H1 (cell line): ENCODE measurements at regions not wholly inside any gene's neighbourhood (a gene's known extent, or its start where the extent isn't known, plus 50 kb on each side); places are given as distances from the start of the nearest gene placed in this dataset.

Experiments used
- CTCF ChIA-PET: fragments of 300-600 bp; sonication (Branson Sonifier 250); formaldehyde crosslinking; loops from one replicate; lab custom pipeline; 2021; ENCODE audit not compliant: partially characterized antibody; lab: Charles Lee
- POLR2A ChIA-PET: fragments of 300-600 bp; sonication (Branson Sonifier 250); formaldehyde crosslinking; loops from one replicate; lab custom pipeline; 2021; ENCODE audit warnings: inconsistent platforms; ENCODE audit not compliant: partially characterized antibody; lab: Charles Lee
- DNase-seq, 2 experiments: peaks; one replicate each; pipeline versions ENCODE4 v3.0.0 to v3.0.0-alpha.2; 2010 to 2022; ENCODE audit warnings: low spot score in 2 of 2, low read depth in 1 of 2, mixed read lengths in 1 of 2
- FAIRE-seq: peaks from 2 replicates; lab custom pipeline; 2011; peaks lifted over from hg19 to GRCh38; lab: Jason Lieb, UNC
- H2AFZ ChIP-seq: 2 replicates; pipeline ENCODE4 v1.8.1; 2012; ENCODE audit warnings: low read length, inconsistent platforms
- H2AK5ac ChIP-seq: 2 replicates; pipeline ENCODE4 v1.6.1; 2013; ENCODE audit warnings: low read depth, low read length
- H2BK120ac ChIP-seq: replicated peaks from 2 replicates; pipeline ENCODE3; 2013; ENCODE audit warnings: low read depth, low read length, inconsistent platforms
- H2BK12ac ChIP-seq: 2 replicates; pipeline ENCODE4 v1.6.1; 2013; ENCODE audit warnings: low read depth, low read length
- H2BK15ac ChIP-seq: 2 replicates; pipeline ENCODE4 v1.6.1; 2013; ENCODE audit warnings: low read length
- H2BK20ac ChIP-seq: 2 replicates; pipeline ENCODE4 v1.6.1; 2013; ENCODE audit warnings: low read length
- H2BK5ac ChIP-seq: 2 replicates; pipeline ENCODE4 v1.6.1; 2013; ENCODE audit warnings: low read depth, low read length
- H3K14ac ChIP-seq: 2 replicates; pipeline ENCODE4 v1.6.1; 2013; ENCODE audit warnings: inconsistent platforms; ENCODE audit not compliant: insufficient read length
- H3K18ac ChIP-seq: 2 replicates; pipeline ENCODE4 v1.6.1; 2013; ENCODE audit warnings: low read length; ENCODE audit errors: extremely low read depth
- H3K23ac ChIP-seq: 2 replicates; pipeline ENCODE4 v1.6.1; 2013; ENCODE audit warnings: inconsistent platforms; ENCODE audit not compliant: insufficient read length
- H3K23me2 ChIP-seq: 2 replicates; pipeline ENCODE4 v1.6.1; 2013; ENCODE audit warnings: low read depth, low read length
- H3K27ac ChIP-seq: 2 replicates; pipeline ENCODE4 v1.6.1; 2011; ENCODE audit warnings: low read depth, low read length, inconsistent platforms
- H3K27me3 ChIP-seq, 4 experiments: replicated peaks in 1 of 4; 1 replicate in 1 of 4; 2 replicates in 3 of 4; pipeline versions ENCODE4 v1.6.1 to v1.8.1; 2011 to 2013; ENCODE audit warnings: low read length in 3 of 4, mild to moderate bottlenecking in 3 of 4, inconsistent platforms in 2 of 4, mixed read lengths in 2 of 4, moderate library complexity in 1 of 4; ENCODE audit not compliant: control insufficient read depth in 3 of 4, insufficient read depth in 3 of 4; ENCODE audit errors: extremely low read depth in 1 of 4
- H3K36me3 ChIP-seq, 4 experiments: 2 replicates each; pipeline versions ENCODE4 v1.6.1 to v1.8.1; 2011 to 2013; ENCODE audit warnings: mild to moderate bottlenecking in 4 of 4, low read length in 3 of 4, moderate library complexity in 2 of 4, control low read depth in 1 of 4, inconsistent platforms in 1 of 4; ENCODE audit not compliant: insufficient read depth in 4 of 4, control insufficient read depth in 2 of 4
- H3K4ac ChIP-seq: replicated peaks from 2 replicates; pipeline ENCODE3; 2013; ENCODE audit warnings: low read length, low read depth, mixed read lengths, inconsistent platforms; ENCODE audit not compliant: insufficient read length
- H3K4me1 ChIP-seq, 4 experiments: replicated peaks in 1 of 4; 1 replicate in 1 of 4; 2 replicates in 3 of 4; pipeline versions ENCODE4 v1.6.1 to v1.8.1; 2011 to 2013; ENCODE audit warnings: low read length in 3 of 4, inconsistent platforms in 2 of 4, mixed read lengths in 1 of 4; ENCODE audit not compliant: insufficient read depth in 4 of 4, control insufficient read depth in 3 of 4
- H3K4me2 ChIP-seq, 2 experiments: 2 replicates each; pipeline versions ENCODE4 v1.6.1 to v1.8.1; 2011 to 2013; ENCODE audit warnings: low read depth in 2 of 2, low read length in 2 of 2, control low read depth in 1 of 2, inconsistent platforms in 1 of 2, mild to moderate bottlenecking in 1 of 2; ENCODE audit not compliant: insufficient read depth in 1 of 2
- H3K4me3 ChIP-seq, 4 experiments: fragments of 200-600, 300-600 bp in 1 of 4; sonication (generic), shearing (Covaris generic), sonication (Bioruptor Twin) in 1 of 4; 2 replicates each; pipeline versions ENCODE4 v1.5.1 to v1.8.1; 2011 to 2016; ENCODE audit warnings: low read length in 4 of 4, low read depth in 3 of 4, control low read depth in 2 of 4, inconsistent platforms in 2 of 4, mild to moderate bottlenecking in 2 of 4, mixed read lengths in 1 of 4, moderate library complexity in 1 of 4; ENCODE audit not compliant: insufficient read depth in 2 of 4; ENCODE audit errors: extremely low read depth in 1 of 4
- H3K56ac ChIP-seq: replicated peaks from 2 replicates; pipeline ENCODE3; 2013; ENCODE audit warnings: low read depth, mild to moderate bottlenecking, mixed read lengths, low read length, inconsistent platforms; ENCODE audit not compliant: insufficient read length
- H3K79me1 ChIP-seq: 2 replicates; pipeline ENCODE4 v1.6.1; 2013; ENCODE audit warnings: low read depth, low read length, control low read depth
- H3K79me2 ChIP-seq, 2 experiments: 2 replicates each; pipeline versions ENCODE4 v1.6.1 to v1.8.1; 2012 to 2013; ENCODE audit warnings: low read length in 2 of 2, mild to moderate bottlenecking in 2 of 2, inconsistent platforms in 1 of 2; ENCODE audit not compliant: insufficient read depth in 2 of 2, control insufficient read depth in 1 of 2
- H3K9ac ChIP-seq, 4 experiments: replicated peaks in 1 of 4; 1 replicate in 1 of 4; 2 replicates in 3 of 4; pipeline versions ENCODE4 v1.6.1 to v1.8.1; 2011 to 2013; ENCODE audit warnings: low read depth in 3 of 4, low read length in 3 of 4, control low read depth in 2 of 4, mild to moderate bottlenecking in 2 of 4, moderate library complexity in 2 of 4, inconsistent platforms in 1 of 4; ENCODE audit errors: extremely low read depth in 1 of 4
- H3K9me3 ChIP-seq, 2 experiments: 2 replicates each; pipeline versions ENCODE4 v1.6.1 to v1.8.1; 2012 to 2013; ENCODE audit warnings: mild to moderate bottlenecking in 2 of 2, moderate library complexity in 2 of 2, control low read depth in 1 of 2, inconsistent platforms in 1 of 2, low read depth in 1 of 2, low read length in 1 of 2, mixed read lengths in 1 of 2; ENCODE audit not compliant: insufficient read depth in 2 of 2
- H4K20me1 ChIP-seq, 2 experiments: replicated peaks in 1 of 2; 2 replicates each; pipeline versions ENCODE3 to v1.8.1; 2011 to 2013; ENCODE audit warnings: inconsistent platforms in 2 of 2, low read length in 2 of 2, mild to moderate bottlenecking in 1 of 2; ENCODE audit not compliant: insufficient read depth in 2 of 2, control insufficient read depth in 1 of 2
- H4K5ac ChIP-seq: 2 replicates; pipeline ENCODE4 v1.6.1; 2013; ENCODE audit warnings: low read length, low read depth, mixed read lengths, inconsistent platforms; ENCODE audit not compliant: insufficient read length
- H4K8ac ChIP-seq: 2 replicates; pipeline ENCODE4 v1.8.0; 2013; ENCODE audit warnings: mild to moderate bottlenecking, moderate library complexity, low read length, inconsistent platforms; ENCODE audit not compliant: insufficient read depth; ENCODE audit errors: extremely low read depth
- H4K91ac ChIP-seq: replicated peaks from 2 replicates; pipeline ENCODE3; 2013; ENCODE audit warnings: low read length, mixed read lengths, inconsistent platforms; ENCODE audit not compliant: insufficient read length
- BACH1 ChIP-seq: IDR thresholded peaks from 2 replicates; pipeline ENCODE4 v1.6.1; 2012; ENCODE audit warnings: low read length, improper control_type of control experiment
- CEBPB ChIP-seq: IDR thresholded peaks from 2 replicates; pipeline ENCODE4 v1.6.1; 2012; ENCODE audit warnings: low read depth, low read length
- KDM4A ChIP-seq: IDR thresholded peaks from one replicate; pipeline ENCODE4 v1.7.1; 2012; ENCODE audit warnings: low read depth, mild to moderate bottlenecking, moderate library complexity, low read length, inconsistent platforms; ENCODE audit not compliant: severe bottlenecking
- NANOG ChIP-seq: IDR thresholded peaks from 2 replicates; pipeline ENCODE4 v1.6.1; 2011; ENCODE audit warnings: low read length, low read depth, mild to moderate bottlenecking, inconsistent platforms; ENCODE audit not compliant: insufficient read depth, poor library complexity, severe bottlenecking
- NRF1 ChIP-seq: IDR thresholded peaks from 2 replicates; pipeline ENCODE4 v1.6.1; 2011; ENCODE audit warnings: mild to moderate bottlenecking, low read depth, low read length, improper control_type of control experiment
- PHF8 ChIP-seq: fragments of 200-600 bp; sonication (generic); conservative IDR thresholded peaks from 2 replicates; pipeline ENCODE4 v1.7.1; 2012; ENCODE audit warnings: low read depth, mild to moderate bottlenecking, inconsistent platforms, low read length, moderate library complexity
- RAD21 ChIP-seq, 2 experiments: IDR thresholded peaks in 1 of 2; conservative IDR thresholded peaks in 1 of 2; 2 replicates each; pipeline ENCODE4 v1.6.1; 2011; ENCODE audit warnings: low read depth in 2 of 2, low read length in 2 of 2, improper control_type of control experiment in 1 of 2, inconsistent platforms in 1 of 2, mild to moderate bottlenecking in 1 of 2, moderate library complexity in 1 of 2
- RBBP5 ChIP-seq: IDR thresholded peaks from 2 replicates; pipeline ENCODE4 v1.7.1; 2012; ENCODE audit warnings: low read depth, mild to moderate bottlenecking, inconsistent platforms, low read length, moderate library complexity, borderline replicate concordance
- SUZ12 ChIP-seq: fragments of 200-600 bp; sonication (generic); IDR thresholded peaks from 2 replicates; pipeline ENCODE4 v1.6.1; 2012; ENCODE audit warnings: mild to moderate bottlenecking, inconsistent platforms, low read length, moderate library complexity, mixed read lengths
- WGBS, 2 experiments: shearing (Covaris generic) in 1 of 2; methylation state at CpG; one replicate each; pipeline versions ENCODE4 v1.1.6 to v1.1.7; 2013 to 2015; ENCODE audit warnings: low lambda C conversion rate in 2 of 2, mixed read lengths in 2 of 2, inconsistent platforms in 1 of 2, low coverage in 1 of 2, missing lambda C conversion rate in 1 of 2; ENCODE audit not compliant: insufficient replicate concordance in 2 of 2, insufficient coverage in 1 of 2, insufficient read length in 1 of 2; ENCODE audit errors: extremely low coverage in 1 of 2, missing lambda C conversion rate in 1 of 2; 5-methylcytosine and 5-hydroxymethylcytosine counted together
- TF ChIP-seq, protein P1 (sequence below), 3 experiments: IDR thresholded peaks; 1 replicate in 2 of 3; 2 replicates in 1 of 3; pipeline versions ENCODE4 v1.5.1 to v1.6.1; 2011; ENCODE audit warnings: low read length in 3 of 3, mild to moderate bottlenecking in 3 of 3, inconsistent platforms in 2 of 3, low read depth in 1 of 3, moderate library complexity in 1 of 3; ENCODE audit not compliant: insufficient read depth in 1 of 3; ENCODE audit errors: control extremely low read depth in 1 of 3

DNA sequence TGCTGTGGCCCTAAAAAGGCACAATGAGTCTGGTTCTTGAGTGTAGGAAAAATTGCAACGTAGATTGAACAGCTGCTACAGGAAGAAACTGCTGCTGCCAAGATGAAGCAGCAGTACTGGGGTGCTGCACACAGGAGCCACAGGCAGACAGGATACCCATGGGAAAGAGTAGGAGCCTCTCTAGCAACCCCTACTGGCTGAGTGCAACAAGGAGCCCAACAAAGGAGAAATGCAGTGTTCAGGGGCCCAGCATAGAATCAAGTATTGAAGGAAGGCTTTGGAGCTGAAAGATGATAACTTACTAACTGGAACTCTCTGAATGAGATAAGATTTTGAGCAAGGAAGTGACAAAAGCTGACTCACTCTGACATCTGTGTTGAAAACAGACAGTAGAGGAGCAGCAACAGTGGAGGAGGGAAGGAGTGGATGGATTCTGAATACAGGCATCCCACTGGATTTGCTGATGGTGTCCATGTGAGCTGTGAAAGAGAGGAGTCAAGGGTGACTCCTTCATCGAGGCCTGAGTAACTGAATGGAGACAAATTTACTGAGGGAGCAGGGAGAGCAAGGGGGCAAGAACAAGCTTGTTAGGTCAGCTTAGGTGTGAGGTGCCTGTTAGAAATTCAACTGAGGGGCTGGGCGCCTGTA lies 534.7 kb upstream of the JARID2 start:
- no peak overlapping the region for H3K14ac ChIP-seq
- no peak overlapping the region for H2BK120ac ChIP-seq
- no peak overlapping the region for H3K27ac ChIP-seq
- peaks cover 0 to 5% (median 0%) of the 10 kb centered on the region in 4 experiments; a peak in 2 of 7 replicates for H3K4me1 ChIP-seq
- no peak overlapping the region for H3K23ac ChIP-seq
- H2BK15ac ChIP-seq: no peak overlapping the region
- no peak overlapping the region for H4K5ac ChIP-seq
- H3K9me3 ChIP-seq: no peaks in the 10 kb centered on the region; a peak in 1 of 4 replicates
- no peaks in the 10 kb centered on the region for H3K23me2 ChIP-seq
- H2BK20ac ChIP-seq: 0 out of 2 replicates have a peak overlapping the region, but pooled peaks have one; percentile 77
- CTCF ChIA-PET: interaction anchor here (0.8 to 1.4 kb wide), 14 partner anchors 10 to 520 kb away, joined by 3 to 5 read pairs (median 4); no protein-coding TSS in a partner anchor
- no peak overlapping the region for H3K9ac ChIP-seq
- no peak overlapping the region for H2BK5ac ChIP-seq
- H2AFZ ChIP-seq: no peak overlapping the region
- H3K79me2 ChIP-seq: no peaks in the 10 kb centered on the region
- no peak overlapping the region for H4K8ac ChIP-seq
- no peaks in the 10 kb centered on the region for H4K20me1 ChIP-seq
- no peak for FAIRE-seq
- H3K36me3 ChIP-seq: no peaks in the 10 kb centered on the region
- DNase-seq: no peak
- H2AK5ac ChIP-seq: no peak overlapping the region
- no peak overlapping the region for H3K4me2 ChIP-seq
- WGBS, 2 experiments: 77% methylated on average over 3 of the region's 3 CpGs; no CpG with 5 or more reads in 1 of the 2 experiments
- no peak overlapping the region for H2BK12ac ChIP-seq
- H3K27me3 ChIP-seq: no peaks in the 10 kb centered on the region
- POLR2A ChIA-PET: interaction anchor here (0.5 kb wide), 1 partner anchor 244 kb away, joined by 3 read pairs; no protein-coding TSS in a partner anchor
- no peak overlapping the region for H3K56ac ChIP-seq
- H3K4me3 ChIP-seq: no peak overlapping the region
- no peak overlapping the region for H4K91ac ChIP-seq
- TF ChIP-seq PHF8 (no peak), SUZ12 (no peak), KDM4A (no peak), RAD21 (IDR thresholded peaks at IDR 0.05 in 1 of 2, conservative IDR thresholded peaks at IDR 0.05 in 1 of 2; ENCODE audit: low read depth in 2 of 2, low read length in 2 of 2) (peak; percentile 75 to 83), CEBPB (no peak), RBBP5 (no peak), NRF1 (no peak), BACH1 (no peak), NANOG (no peak)
- TF ChIP-seq, protein P1, sequence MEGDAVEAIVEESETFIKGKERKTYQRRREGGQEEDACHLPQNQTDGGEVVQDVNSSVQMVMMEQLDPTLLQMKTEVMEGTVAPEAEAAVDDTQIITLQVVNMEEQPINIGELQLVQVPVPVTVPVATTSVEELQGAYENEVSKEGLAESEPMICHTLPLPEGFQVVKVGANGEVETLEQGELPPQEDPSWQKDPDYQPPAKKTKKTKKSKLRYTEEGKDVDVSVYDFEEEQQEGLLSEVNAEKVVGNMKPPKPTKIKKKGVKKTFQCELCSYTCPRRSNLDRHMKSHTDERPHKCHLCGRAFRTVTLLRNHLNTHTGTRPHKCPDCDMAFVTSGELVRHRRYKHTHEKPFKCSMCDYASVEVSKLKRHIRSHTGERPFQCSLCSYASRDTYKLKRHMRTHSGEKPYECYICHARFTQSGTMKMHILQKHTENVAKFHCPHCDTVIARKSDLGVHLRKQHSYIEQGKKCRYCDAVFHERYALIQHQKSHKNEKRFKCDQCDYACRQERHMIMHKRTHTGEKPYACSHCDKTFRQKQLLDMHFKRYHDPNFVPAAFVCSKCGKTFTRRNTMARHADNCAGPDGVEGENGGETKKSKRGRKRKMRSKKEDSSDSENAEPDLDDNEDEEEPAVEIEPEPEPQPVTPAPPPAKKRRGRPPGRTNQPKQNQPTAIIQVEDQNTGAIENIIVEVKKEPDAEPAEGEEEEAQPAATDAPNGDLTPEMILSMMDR (IDR thresholded peaks at IDR 0.05; ENCODE audit: control extremely low read depth in 1 of 3, insufficient read depth in 1 of 3, low read depth in 1 of 3, low read length in 3 of 3): peak; percentile 37 to 84 (median 65)
- no peak overlapping the region for H3K4ac ChIP-seq
- H3K79me1 ChIP-seq: no peaks in the 10 kb centered on the region
- H3K18ac ChIP-seq: no peak overlapping the region; the same call in 1 of the 2 replicates
